Right atrium auricular region (tissue), 2 donors: ENCODE measurements at regions not wholly inside any gene's neighbourhood (a gene's known extent, or its start where the extent isn't known, plus 50 kb on each side); places are given as distances from the start of the nearest gene placed in this dataset.

Experiments
- DNase-seq: peaks from one replicate; pipeline ENCODE4 v3.0.0-alpha.2; 2019; ENCODE audit warnings: low spot score
- H3K27ac ChIP-seq, 2 donors: fragments of 200-600 bp; sonication (generic); 1 replicate in 1 of 2; 2 replicates in 1 of 2; pipeline ENCODE4 v1.5.1; 2016 to 2019
- H3K27me3 ChIP-seq, 2 donors: fragments of 200-600 bp; sonication (generic); one replicate each; pipeline versions ENCODE4 v1.5.1 to v1.6.0; 2017 to 2019
- H3K36me3 ChIP-seq: fragments of 200-600 bp; sonication (generic); one replicate; pipeline ENCODE4 v1.5.1; 2016
- H3K4me1 ChIP-seq, 2 donors: fragments of 200-600 bp; sonication (generic); one replicate each; pipeline versions ENCODE4 v1.5.1 to v1.6.0; 2017 to 2019
- H3K4me3 ChIP-seq, 2 donors: fragments of 200-600 bp; sonication (generic); 1 replicate in 1 of 2; 2 replicates in 1 of 2; pipeline ENCODE4 v1.5.1; 2017 to 2019; ENCODE audit warnings: mild to moderate bottlenecking in 1 of 2, moderate library complexity in 1 of 2
- H3K9me3 ChIP-seq, 2 donors: fragments of 200-600 bp; sonication (generic); one replicate each; pipeline ENCODE4 v1.5.1; 2019
- CTCF ChIP-seq, 2 donors: fragments of 200-600 bp; sonication (generic); IDR thresholded peaks; one replicate each; pipeline ENCODE4 v1.5.1; 2019; ENCODE audit warnings: antibody characterized with exemption in 2 of 2

- Histone ChIP-seq H3K9me3 (no peaks in the 10 kb centered on the region), H3K4me1 (no peaks in the 10 kb centered on the region), H3K27ac (no peak overlapping the region), H3K27me3 (no peaks in the 10 kb centered on the region), H3K36me3 (no peaks in the 10 kb centered on the region), H3K4me3 (no peak overlapping the region)
- TF ChIP-seq CTCF (IDR thresholded peaks at IDR 0.05): no peak
- DNase-seq: no peak
These were observed 131.0 kb upstream of the ZEB2 start for GRCh38 chr2:144650907-144651306.

- DNase-seq: no peak
- no peaks in the 10 kb centered on the region for H3K27me3 ChIP-seq
- no peak overlapping the region for H3K4me3 ChIP-seq
- no peaks in the 10 kb centered on the region for H3K4me1 ChIP-seq
- H3K9me3 ChIP-seq: no peaks in the 10 kb centered on the region
- H3K27ac ChIP-seq: no peak overlapping the region
- no peaks in the 10 kb centered on the region for H3K36me3 ChIP-seq
- no peak for TF ChIP-seq CTCF (IDR thresholded peaks at IDR 0.05)
These were observed 129.0 kb upstream of the ZEB2 start for GRCh38 chr2:144648837-144649465.

GRCh38 chr2:144645083-144645778 is 125.3 kb upstream of the ZEB2 start:
- Histone ChIP-seq H3K36me3 (no peaks in the 10 kb centered on the region), H3K4me1 (no peaks in the 10 kb centered on the region), H3K27me3 (no peaks in the 10 kb centered on the region), H3K27ac (no peak overlapping the region), H3K4me3 (no peak overlapping the region), H3K9me3 (no peaks in the 10 kb centered on the region)
- no peak for DNase-seq
- TF ChIP-seq CTCF (IDR thresholded peaks at IDR 0.05): no peak

- no peak for DNase-seq
- H3K36me3 ChIP-seq: no peaks in the 10 kb centered on the region
These were observed 124.6 kb upstream of the ZEB2 start for GRCh38 chr2:144644549-144644948.

GRCh38 chr2:144643537-144644336 is 123.8 kb upstream of the ZEB2 start:
- no peak overlapping the region for H3K4me3 ChIP-seq
- TF ChIP-seq CTCF (IDR thresholded peaks at IDR 0.05): no peak

More at GRCh38 chr2:144644549-144644948, 124.6 kb upstream of the ZEB2 start:
- no peaks in the 10 kb centered on the region for H3K27me3 ChIP-seq
- no peaks in the 10 kb centered on the region for H3K9me3 ChIP-seq
- H3K4me3 ChIP-seq: no peak overlapping the region
- H3K27ac ChIP-seq: no peak overlapping the region
- no peak for TF ChIP-seq CTCF (IDR thresholded peaks at IDR 0.05)
- H3K4me1 ChIP-seq: no peaks in the 10 kb centered on the region

More at GRCh38 chr2:144643537-144644336, 123.8 kb upstream of the ZEB2 start:
- no peak for DNase-seq
- Histone ChIP-seq H3K36me3 (no peaks in the 10 kb centered on the region), H3K27me3 (no peaks in the 10 kb centered on the region), H3K4me1 (no peaks in the 10 kb centered on the region), H3K9me3 (no peaks in the 10 kb centered on the region), H3K27ac (no peak overlapping the region)
